ENCODE measurements at regions not wholly inside any gene's neighbourhood (a gene's known extent, or its start where the extent isn't known, plus 50 kb on each side); places are given as distances from the start of the nearest gene placed in this dataset.

GRCh38 chr1:2930016-2930815 is 91.1 kb upstream of the ACTRT2 start:
- TF ChIP-seq POLR2A (IDR thresholded peaks at IDR 0.05; ENCODE audit: low read depth, low read length) (no peak), MAZ (IDR thresholded peaks at IDR 0.05; ENCODE audit: borderline replicate concordance, low read depth, low read length) (no peak), RCOR1 (IDR thresholded peaks at IDR 0.05; ENCODE audit: insufficient replicate concordance, low read length) (no peak), RAD21 (IDR thresholded peaks at IDR 0.05; ENCODE audit: low read length) (no peak), RFX5 (IDR thresholded peaks at IDR 0.05; ENCODE audit: low read depth, low read length) (no peak), FOS (IDR thresholded peaks at IDR 0.05; ENCODE audit: low read depth, low read length) (no peak), MAFK (IDR thresholded peaks at IDR 0.05; ENCODE audit: low read depth, low read length) (no peak)
- TF ChIP-seq, protein P1, sequence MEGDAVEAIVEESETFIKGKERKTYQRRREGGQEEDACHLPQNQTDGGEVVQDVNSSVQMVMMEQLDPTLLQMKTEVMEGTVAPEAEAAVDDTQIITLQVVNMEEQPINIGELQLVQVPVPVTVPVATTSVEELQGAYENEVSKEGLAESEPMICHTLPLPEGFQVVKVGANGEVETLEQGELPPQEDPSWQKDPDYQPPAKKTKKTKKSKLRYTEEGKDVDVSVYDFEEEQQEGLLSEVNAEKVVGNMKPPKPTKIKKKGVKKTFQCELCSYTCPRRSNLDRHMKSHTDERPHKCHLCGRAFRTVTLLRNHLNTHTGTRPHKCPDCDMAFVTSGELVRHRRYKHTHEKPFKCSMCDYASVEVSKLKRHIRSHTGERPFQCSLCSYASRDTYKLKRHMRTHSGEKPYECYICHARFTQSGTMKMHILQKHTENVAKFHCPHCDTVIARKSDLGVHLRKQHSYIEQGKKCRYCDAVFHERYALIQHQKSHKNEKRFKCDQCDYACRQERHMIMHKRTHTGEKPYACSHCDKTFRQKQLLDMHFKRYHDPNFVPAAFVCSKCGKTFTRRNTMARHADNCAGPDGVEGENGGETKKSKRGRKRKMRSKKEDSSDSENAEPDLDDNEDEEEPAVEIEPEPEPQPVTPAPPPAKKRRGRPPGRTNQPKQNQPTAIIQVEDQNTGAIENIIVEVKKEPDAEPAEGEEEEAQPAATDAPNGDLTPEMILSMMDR (conservative IDR thresholded peaks at IDR 0.05; ENCODE audit: low read depth, low read length): no peak

Data from IMR-90 (cell line).